PFSK-1 (cell line): ENCODE measurements at regions not wholly inside any gene's neighbourhood (a gene's known extent, or its start where the extent isn't known, plus 50 kb on each side); places are given as distances from the start of the nearest gene placed in this dataset.

Source experiments
- FOXP2 ChIP-seq: optimal IDR thresholded peaks from 2 replicates; pipeline ENCODE3; 2011; ENCODE audit warnings: borderline replicate concordance, control low read depth, inconsistent platforms; ENCODE audit not compliant: insufficient read depth; ENCODE audit errors: extremely low read length, extremely low read depth
- POLR2AphosphoS5 ChIP-seq: IDR thresholded peaks from 2 replicates; pipeline ENCODE4 v1.6.1; 2012; ENCODE audit warnings: low read depth, mild to moderate bottlenecking, control low read depth, low read length, moderate library complexity
- REST ChIP-seq, 2 experiments: IDR thresholded peaks; 2 replicates each; pipeline versions ENCODE4 v1.6.1 to v1.8.0; 2011 to 2012; ENCODE audit warnings: low read depth in 2 of 2, low read length in 2 of 2, control low read depth in 1 of 2, inconsistent platforms in 1 of 2, mild to moderate bottlenecking in 1 of 2, moderate library complexity in 1 of 2; ENCODE audit not compliant: insufficient read depth in 1 of 2
- SIN3A ChIP-seq: IDR thresholded peaks from 2 replicates; pipeline ENCODE4 v1.6.1; 2012; ENCODE audit warnings: mild to moderate bottlenecking, low read length, moderate library complexity, borderline replicate concordance; ENCODE audit not compliant: insufficient read depth
- TAF1 ChIP-seq: IDR thresholded peaks from 2 replicates; pipeline ENCODE4 v1.6.1; 2012; ENCODE audit warnings: low read length, control low read depth, borderline replicate concordance; ENCODE audit not compliant: insufficient read depth

GRCh38 chr4:58553031-58553430 lies 1442.8 kb upstream of the IGFBP7 start:
- no peak for TF ChIP-seq POLR2AphosphoS5
- no peak for TF ChIP-seq REST (IDR thresholded peaks at IDR 0.05; ENCODE audit: insufficient read depth in 1 of 2, low read depth in 2 of 2, low read length in 2 of 2)
- no peak for TF ChIP-seq TAF1
- no peak for TF ChIP-seq SIN3A
- TF ChIP-seq FOXP2: no peak

GRCh38 chr4:58551676-58552075 lies 1441.5 kb upstream of the IGFBP7 start:
- no peak for TF ChIP-seq TAF1
- no peak for TF ChIP-seq POLR2AphosphoS5
- TF ChIP-seq SIN3A: no peak
- TF ChIP-seq REST (IDR thresholded peaks at IDR 0.05; ENCODE audit: insufficient read depth in 1 of 2, low read depth in 2 of 2, low read length in 2 of 2): no peak
- no peak for TF ChIP-seq FOXP2

GRCh38 chr4:58543465-58543864 lies 1433.3 kb upstream of the IGFBP7 start:
- TF ChIP-seq SIN3A (no peak), REST (IDR thresholded peaks at IDR 0.05; ENCODE audit: insufficient read depth in 1 of 2, low read depth in 2 of 2, low read length in 2 of 2) (no peak), FOXP2 (no peak)

- TF ChIP-seq SIN3A (no peak), POLR2AphosphoS5 (no peak), REST (IDR thresholded peaks at IDR 0.05; ENCODE audit: insufficient read depth in 1 of 2, low read depth in 2 of 2, low read length in 2 of 2) (no peak), TAF1 (no peak)
Observed at GRCh38 chr4:58541926-58542325, 1431.7 kb upstream of the IGFBP7 start.

GRCh38 chr4:58522765-58523382 lies 1412.7 kb upstream of the IGFBP7 start:
- TF ChIP-seq TAF1 (no peak), POLR2AphosphoS5 (no peak), SIN3A (no peak), FOXP2 (no peak), REST (IDR thresholded peaks at IDR 0.05; ENCODE audit: insufficient read depth in 1 of 2, low read depth in 2 of 2, low read length in 2 of 2) (no peak)
